ENCODE measurements at regions not wholly inside any gene's neighbourhood (a gene's known extent, or its start where the extent isn't known, plus 50 kb on each side); places are given as distances from the start of the nearest gene placed in this dataset.

DNA sequence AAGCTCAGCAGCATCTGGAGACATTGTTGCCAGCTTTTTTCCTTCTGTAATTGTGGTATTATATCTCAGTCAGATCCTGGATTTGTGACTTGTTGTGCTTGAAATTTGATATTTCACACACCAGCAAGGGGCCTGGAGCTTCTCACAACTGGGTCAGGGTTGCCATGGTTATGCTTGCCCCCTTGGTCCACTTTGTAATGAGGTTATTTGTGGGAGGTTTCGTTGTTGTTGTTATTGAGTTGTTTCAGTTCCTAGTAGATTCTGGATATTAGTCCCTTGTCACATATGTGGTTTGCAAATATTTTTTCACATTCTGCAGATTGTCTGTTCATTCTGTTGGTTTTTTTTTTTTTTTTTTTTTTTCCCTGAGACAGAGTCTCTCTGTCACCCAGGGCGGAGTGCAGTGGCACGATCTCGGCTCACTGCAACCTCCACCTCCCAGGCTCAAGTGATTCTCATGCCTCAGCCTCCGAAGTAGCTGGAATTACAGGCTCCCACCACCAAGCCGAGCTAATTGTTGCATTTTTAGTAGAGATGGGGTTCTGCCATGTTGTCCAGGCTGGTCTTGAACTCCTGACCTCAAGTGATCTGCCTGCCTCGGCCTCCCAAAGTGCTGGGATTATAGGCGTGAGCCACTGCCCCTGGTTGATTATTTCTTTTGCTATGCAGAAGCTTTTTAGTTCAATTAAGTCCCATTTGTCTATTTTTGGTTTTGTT, 80.6 kb upstream of the ETV6 start:
- no peak for DNase-seq

DNA sequence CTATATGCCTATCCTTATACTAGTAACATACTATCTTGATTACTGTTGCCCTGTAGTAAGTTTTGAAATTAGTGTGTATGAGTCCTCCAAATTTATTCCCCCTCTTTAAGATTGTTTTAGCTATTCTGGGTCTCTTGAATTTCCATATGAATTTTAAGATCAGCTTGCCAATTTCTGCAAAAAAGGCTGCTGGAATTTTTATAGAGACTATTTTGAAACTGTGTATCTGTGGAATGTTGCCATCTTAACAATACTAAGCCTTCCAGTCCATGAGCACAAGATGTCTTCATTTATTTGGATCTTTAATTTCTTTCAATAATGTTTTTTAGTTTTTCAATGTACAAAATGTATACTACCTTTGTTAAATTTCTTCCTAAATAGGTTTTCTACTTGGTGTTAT, 79.8 kb upstream of the ETV6 start:
- no peak for DNase-seq

DNA sequence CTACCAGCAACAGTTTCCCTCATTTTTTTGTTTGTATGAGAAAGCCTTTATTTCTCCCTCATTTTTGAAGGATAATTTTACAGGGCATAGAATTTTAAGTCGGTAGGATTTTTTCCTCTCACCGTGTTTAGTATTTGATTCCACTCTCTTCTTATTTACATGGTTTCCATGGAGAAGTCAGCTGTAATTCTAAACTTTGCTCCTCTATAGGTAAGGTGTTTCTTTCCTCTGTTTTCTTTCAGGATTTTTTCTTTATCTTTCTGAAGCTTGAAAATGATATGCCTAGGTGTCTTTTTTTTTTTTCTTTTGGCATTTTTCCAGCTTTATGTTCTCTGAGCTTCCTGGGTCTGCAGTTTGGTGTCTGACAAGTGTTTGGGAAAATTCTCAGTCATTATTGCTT, 75.6 kb upstream of the ETV6 start:
- no peak for DNase-seq

DNA sequence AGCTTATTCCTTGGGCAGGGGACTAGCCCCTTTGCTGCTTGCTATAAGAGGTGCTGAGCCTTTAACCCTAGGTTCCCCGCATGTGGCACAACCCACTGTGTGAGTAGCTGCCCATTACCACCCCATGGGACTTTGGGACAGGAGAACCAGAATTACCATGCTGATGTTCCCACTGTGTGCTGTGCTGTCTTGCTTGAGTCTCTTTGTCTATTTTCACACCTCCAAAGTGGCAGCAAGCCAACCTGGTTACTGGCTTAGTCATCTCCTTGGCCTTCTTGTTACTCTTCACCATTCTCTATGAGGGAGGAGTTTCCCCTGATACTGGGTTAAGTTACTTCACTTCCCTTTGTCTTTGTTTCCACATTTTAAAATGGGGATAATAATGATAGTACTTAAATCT, 73.4 kb upstream of the ETV6 start:
- no peak for DNase-seq

DNA sequence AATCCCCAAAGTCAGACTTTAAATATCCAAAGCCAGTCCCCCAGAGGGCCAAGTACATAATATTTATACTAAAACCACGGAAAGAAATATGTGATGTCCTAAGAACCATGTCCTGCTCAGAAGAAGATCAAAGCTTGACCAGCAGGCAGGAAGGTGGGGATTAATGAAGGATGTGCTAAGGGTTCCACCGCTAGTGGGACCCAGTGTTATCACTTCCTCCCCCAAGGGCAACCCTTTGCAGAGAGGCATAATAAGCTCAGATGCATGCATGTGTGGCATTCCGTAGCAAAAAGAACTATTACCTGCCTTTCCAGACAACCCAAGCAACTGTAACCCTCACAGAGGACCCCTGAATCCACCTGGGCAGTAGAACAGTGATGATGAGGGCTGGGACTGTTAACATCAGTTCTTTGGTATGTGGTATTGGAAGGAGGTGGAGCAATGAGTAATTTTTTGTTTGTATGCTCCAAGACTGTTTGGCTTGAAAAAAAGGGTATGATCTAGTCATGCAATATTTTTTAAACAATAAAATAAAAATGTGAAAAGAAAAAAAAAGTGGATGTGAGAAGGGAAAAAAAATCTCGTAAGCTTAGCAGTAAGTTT, 71.7 kb upstream of the ETV6 start:
- no peak for DNase-seq

DNA sequence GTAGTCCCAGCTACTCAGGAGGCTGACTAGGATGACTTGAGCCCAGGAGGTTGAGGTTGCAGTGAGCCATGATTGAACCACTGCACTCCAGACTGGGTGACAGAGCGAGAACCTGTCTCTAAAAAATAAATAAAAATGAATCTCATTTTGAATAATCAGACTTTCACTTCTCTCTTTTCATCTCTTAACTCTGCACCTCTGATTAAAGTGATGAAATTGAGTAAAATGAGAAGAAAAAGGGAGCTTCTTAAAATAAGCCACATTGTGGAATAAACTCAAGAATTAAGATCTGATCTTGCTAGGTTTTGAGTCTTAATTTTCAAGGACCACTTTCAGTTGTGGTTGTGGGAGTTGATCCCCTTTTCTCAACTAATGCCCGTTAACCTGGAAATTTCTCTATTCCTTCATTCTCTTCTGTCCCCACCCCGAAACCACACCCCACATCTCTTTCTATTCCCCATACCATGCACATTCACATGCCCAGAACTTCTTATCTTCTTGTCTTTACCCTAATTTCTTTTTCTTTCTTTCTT, 70.9 kb upstream of the ETV6 start:
- no peak for DNase-seq

DNA sequence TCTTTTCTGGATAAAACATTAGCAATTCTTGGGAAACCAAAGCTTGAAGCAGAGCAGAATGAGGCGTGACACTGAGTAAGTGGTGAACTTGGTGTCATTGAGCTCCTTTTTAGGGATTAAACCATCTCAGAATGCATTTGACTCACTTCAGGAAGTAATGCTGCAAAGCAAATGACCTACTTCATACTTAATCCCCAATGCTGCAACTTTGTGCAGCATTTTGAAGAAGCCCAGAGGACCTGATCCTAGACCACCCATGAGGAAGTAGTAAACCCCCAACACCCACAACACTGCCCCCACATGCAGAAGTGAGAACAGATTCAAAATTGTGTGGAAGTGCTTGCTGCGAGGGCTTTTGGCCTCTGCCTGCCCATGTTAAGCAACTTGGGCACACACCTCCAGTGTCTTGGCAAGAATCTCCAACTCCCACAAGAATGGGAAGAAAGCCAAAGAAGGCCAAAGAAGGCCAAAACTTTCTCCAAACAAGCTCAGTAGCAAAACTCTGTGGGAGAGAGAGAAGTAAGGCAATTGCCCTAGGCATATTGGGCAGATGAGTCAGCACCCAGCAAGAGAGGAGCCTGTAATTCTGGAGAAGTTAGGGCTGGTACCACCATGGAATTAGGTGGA, 69.2 kb upstream of the ETV6 start:
- DNase-seq = no peak

DNA sequence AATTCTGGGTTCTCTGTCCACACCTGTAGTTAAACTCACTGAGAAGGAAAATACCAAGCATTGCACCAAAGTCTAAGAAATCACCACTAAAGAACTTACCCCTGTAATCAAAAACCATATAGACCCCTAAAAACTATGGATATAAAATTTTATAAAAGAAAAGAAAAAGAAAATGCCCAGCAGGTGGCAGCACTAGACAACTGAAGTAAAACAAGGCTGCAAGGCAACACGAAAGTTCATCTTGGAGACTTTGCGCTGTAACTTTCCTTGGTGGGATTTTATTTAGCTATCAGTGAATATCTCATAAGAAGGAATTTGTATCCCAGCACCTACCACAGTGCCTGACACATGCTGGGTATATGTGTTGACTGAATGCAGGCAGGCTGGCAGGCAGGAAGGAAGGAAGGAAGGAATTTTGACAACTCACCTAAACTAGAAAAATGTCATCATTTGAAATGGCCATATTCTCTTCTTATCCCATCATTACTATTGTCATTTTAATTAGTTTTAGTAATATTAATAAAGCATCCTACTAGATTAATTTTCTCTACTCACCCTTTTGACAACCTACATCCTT, 68.2 kb upstream of the ETV6 start:
- DNase-seq = peak in 1 of 2 experiments; percentile 3

DNA sequence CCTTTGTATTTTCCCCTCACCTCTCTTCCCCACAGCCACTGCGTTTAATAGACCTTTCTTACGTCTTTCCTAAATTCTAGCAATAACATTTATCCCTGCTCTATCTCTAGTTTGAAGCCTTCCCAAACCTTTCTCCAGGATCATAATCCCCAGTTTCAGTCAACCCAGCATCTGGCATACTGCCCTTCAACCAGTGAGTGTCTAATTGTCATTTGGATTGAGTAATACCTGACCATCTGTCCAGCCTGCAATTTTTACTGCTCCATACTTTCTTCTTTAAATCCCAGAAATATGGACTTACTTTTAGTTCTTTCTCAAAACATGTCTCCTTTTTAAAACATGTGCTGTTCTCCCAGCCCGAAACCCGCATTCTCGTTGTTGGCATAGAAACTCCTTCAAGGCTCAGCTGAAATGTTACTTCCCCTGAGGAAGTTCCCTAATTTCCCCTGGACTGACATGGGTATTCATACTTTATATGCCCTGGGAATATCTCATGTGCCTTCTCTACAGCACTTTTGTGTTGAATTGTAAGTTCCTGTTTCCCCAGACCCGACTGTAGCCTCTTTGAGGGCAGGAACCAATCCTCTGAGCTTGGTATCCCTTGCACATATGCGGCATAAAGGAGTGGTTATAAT, 65.1 kb upstream of the ETV6 start:
- no peak for DNase-seq

DNA sequence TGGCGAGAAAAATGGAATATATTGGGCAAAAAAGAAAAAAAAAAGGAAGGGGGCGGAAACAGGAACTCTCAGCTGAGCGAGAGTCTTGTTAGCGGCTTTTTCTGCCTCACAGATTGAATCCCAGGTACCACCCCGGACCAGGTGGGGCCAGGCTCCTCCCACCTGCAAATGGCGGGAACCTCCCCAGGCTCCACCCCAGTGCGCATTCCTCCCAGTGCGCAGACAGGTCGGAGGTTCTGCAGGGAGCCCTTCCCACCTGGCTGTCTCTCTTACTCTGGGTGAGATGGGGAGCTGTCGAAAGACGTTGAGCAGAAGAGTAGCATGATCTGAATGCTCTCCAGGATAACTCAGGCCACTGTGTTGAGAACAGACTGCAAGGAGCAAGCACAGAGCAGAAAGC, 57.0 kb upstream of the ETV6 start:
- DNase-seq = no peak

DNA sequence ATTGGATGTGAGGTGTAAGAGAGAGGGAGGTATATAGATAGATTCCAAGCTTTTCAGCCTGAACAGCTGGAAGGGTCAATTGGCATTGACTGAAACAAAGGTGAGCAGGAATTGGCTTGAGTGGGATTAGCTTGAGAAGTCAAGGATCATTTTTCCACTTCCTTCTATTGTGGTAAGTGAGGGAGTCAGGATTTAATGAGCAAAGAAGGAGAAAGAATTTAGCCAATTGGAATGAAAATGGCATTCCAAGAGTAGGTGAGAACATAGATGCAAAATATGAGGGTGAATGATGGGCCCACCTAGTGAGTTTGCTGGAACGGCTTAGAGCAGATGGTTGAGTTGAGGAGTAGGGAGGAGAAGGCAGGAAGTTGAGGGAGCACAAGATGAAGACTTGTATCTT, 56.5 kb upstream of the ETV6 start:
- DNase-seq = no peak

DNA sequence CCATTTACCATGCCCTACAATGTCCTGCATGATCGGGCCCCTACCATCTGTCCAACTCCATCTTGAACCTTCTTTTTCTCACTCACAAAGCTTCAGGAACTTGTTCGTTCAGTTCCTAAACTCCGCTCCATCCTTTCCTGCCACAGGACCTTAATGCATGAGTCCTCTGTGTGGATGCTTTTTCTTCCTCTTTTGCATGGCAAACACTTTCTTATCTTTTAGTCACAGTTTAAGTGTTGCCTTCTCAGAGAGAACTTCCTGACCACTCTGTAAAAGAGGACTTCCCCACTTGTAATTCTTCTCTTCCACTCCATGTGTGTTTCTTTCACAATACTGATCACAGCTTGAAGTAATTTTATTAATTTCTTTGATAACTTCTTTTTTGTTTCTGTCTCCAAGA, 54.4 kb upstream of the ETV6 start:
- no peak for DNase-seq

DNA sequence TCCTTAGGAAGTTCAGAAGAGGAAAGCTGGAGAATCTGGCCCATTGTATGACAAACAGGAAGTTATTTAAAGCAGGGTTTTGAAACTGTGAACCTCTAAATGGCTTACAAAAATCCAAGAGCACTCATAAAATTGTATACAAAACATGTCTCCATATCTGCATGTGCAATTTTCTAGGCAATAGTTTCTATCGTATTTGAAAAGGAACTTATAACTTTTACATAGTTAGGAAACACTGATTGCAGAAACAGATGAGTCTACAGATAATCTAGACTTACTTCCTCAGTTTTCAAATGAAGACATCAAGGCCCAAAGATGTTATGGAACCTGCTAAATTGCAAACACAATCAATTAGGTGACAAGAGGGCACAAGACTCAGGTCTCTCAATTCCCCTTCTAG, 53.3 kb upstream of the ETV6 start:
- DNase-seq = no peak

DNA sequence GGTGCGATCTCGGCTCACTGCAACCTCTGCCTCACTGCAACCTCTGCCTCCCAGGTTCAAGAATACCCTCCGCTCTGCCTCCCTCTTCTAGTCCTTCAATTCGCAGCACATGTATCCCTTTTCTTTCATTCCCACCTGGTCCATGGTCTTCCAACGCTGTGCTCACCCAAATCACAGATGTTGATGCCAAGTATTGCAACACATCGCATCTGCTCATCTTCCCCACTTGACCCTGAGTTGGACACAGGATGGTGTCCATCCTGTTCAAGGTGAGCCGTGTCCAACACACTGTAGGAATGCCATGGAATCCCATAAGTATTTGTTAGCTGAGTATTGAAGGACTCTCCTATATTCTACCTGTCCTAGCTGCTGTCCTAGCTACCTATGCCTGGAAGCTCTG, 50.6 kb upstream of the ETV6 start:
- no peak for DNase-seq

Data from cerebellar nuclear complex (tissue), 1 donor.